Hepatocyte (in vitro differentiated cells): ENCODE measurements at regions not wholly inside any gene's neighbourhood (a gene's known extent, or its start where the extent isn't known, plus 50 kb on each side); places are given as distances from the start of the nearest gene placed in this dataset.

Source experiments
- CTCF ChIP-seq: fragments of 200-600 bp; sonication (generic); IDR thresholded peaks from 2 replicates; pipeline ENCODE4 v1.5.1; 2016; ENCODE audit warnings: antibody characterized with exemption, mild to moderate bottlenecking; ENCODE audit not compliant: poor library complexity
- EZH2 ChIP-seq: fragments of 200-600 bp; sonication (generic); IDR thresholded peaks from 2 replicates; pipeline ENCODE4 v1.6.1; 2016; ENCODE audit warnings: antibody characterized with exemption, mild to moderate bottlenecking, borderline replicate concordance
- EZH2phosphoT487 ChIP-seq: fragments of 200-600 bp; sonication (generic); IDR thresholded peaks from one replicate; pipeline ENCODE4 v1.6.1; 2018; ENCODE audit warnings: antibody characterized with exemption, mild to moderate bottlenecking, low read depth, moderate library complexity; ENCODE audit not compliant: unreplicated experiment, severe bottlenecking

- TF ChIP-seq CTCF = no peak
- no peak for TF ChIP-seq EZH2
- no peak for TF ChIP-seq EZH2phosphoT487
Observed at GRCh38 chr5:61912559-61912958, 393.4 kb upstream of the KIF2A start.
